ENCODE measurements at regions not wholly inside any gene's neighbourhood (a gene's known extent, or its start where the extent isn't known, plus 50 kb on each side); places are given as distances from the start of the nearest gene placed in this dataset.

DNA sequence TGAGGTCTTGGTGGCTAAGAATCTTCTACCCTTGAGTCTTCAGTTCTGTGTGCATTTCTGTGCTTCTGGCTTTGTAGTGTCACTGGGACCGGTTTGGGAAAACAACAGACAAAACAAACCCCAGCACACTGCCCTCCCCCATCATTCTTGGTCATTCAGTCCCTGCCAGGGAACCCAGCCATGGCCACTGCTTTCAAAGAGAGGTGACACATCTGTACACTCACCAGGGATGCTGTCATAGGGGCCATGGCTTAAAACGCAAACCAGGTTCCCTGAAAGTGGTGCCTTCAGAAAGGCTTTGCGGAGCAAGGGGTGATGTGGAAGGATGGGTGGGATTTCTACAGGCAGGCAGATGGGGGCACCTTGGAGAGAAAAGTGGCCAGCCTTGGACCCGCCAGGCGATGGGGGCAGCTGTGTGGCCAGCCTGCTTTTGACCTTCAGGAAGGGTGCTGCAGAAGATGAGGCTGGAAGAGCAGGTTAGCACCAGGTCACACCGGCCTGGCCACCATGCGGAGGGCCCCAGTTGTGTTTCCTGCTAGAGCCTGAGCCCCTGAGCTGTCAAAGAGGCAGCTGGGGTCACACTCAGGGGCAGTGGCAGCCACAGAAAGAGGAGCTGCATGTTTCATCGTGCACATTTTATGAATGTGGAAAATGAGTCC, 101.3 kb downstream of the INHBB start:
- TF ChIP-seq, protein P1, sequence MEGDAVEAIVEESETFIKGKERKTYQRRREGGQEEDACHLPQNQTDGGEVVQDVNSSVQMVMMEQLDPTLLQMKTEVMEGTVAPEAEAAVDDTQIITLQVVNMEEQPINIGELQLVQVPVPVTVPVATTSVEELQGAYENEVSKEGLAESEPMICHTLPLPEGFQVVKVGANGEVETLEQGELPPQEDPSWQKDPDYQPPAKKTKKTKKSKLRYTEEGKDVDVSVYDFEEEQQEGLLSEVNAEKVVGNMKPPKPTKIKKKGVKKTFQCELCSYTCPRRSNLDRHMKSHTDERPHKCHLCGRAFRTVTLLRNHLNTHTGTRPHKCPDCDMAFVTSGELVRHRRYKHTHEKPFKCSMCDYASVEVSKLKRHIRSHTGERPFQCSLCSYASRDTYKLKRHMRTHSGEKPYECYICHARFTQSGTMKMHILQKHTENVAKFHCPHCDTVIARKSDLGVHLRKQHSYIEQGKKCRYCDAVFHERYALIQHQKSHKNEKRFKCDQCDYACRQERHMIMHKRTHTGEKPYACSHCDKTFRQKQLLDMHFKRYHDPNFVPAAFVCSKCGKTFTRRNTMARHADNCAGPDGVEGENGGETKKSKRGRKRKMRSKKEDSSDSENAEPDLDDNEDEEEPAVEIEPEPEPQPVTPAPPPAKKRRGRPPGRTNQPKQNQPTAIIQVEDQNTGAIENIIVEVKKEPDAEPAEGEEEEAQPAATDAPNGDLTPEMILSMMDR (IDR thresholded peaks at IDR 0.05; ENCODE audit: borderline replicate concordance, extremely low read depth, low read length, poor library complexity, severe bottlenecking) = no peak
- no peak for TF ChIP-seq EZH2 (IDR thresholded peaks at IDR 0.05; ENCODE audit: borderline replicate concordance, low read depth, low read length, severe bottlenecking)
